ENCODE measurements at regions not wholly inside any gene's neighbourhood (a gene's known extent, or its start where the extent isn't known, plus 50 kb on each side); places are given as distances from the start of the nearest gene placed in this dataset.
"Not testable (repeated sequence)": the region's sequence is repeated elsewhere in the genome, so short reads cannot be mapped to it uniquely, and the experiment has no call there.

DNA sequence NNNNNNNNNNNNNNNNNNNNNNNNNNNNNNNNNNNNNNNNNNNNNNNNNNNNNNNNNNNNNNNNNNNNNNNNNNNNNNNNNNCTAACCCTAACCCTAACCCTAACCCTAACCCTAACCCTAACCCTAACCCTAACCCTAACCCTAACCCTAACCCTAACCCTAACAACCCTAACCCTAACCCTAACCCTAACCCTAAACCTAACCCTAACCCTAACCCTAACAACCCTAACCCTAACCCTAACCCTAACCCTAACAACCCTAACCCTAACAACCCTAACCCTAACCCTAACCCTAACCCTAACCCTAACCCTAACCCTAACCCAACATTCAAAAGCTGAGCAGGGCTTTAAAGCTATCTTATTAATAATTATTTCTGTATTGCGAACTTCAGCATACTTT is 182.5 kb upstream of the FAM20C start:
- H3K27me3 Mint-ChIP-seq (ENCODE audit: low read depth); H3K27ac Mint-ChIP-seq; H3K36me3 Mint-ChIP-seq (ENCODE audit: low read depth); H3K4me1 Mint-ChIP-seq (ENCODE audit: low read depth); H3K4me3 Mint-ChIP-seq; H3K9me3 Mint-ChIP-seq; DNase-seq; intact Hi-C loops (cut with micrococcal nuclease); CTCF ChIA-PET: not testable (repeated sequence)

DNA sequence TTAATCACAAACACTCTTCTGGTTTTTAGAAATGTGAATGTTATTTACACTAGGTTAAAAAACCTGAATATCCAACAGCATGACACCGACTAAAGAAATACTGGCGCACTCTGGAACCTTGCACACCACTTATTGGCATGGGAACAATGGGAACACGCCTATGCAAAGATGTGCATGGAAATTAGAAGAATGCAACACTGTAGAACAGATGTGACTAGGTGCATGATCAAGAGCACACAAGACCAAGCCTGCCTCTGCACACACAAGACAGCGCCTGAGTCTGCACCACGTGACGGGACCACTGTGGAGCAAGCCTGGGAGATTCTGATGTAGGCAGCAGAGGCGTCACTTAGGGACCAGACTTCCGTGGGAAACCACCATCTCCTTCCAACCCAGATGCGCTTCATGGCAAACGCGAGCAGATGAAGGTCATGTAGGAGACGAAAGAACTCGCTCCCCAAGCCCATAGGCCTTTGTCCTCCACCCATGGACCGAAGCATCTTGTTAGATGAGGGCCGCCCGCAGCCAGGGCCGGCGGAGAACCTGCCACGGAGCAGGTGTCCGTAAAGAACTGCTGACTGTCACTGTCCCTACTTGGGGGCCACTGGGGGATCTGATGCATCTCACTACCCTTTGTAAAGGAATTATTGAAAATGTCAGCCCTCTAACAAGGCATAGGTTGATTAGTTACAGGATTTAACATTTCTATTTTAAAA is 159.6 kb upstream of the FAM20C start:
- DNase-seq; H3K4me1 Mint-ChIP-seq (ENCODE audit: low read depth); H3K9me3 Mint-ChIP-seq; H3K27me3 Mint-ChIP-seq (ENCODE audit: low read depth); CTCF ChIA-PET; intact Hi-C loops (cut with micrococcal nuclease); H3K27ac Mint-ChIP-seq; H3K36me3 Mint-ChIP-seq (ENCODE audit: low read depth); H3K4me3 Mint-ChIP-seq: not testable (repeated sequence)

DNA sequence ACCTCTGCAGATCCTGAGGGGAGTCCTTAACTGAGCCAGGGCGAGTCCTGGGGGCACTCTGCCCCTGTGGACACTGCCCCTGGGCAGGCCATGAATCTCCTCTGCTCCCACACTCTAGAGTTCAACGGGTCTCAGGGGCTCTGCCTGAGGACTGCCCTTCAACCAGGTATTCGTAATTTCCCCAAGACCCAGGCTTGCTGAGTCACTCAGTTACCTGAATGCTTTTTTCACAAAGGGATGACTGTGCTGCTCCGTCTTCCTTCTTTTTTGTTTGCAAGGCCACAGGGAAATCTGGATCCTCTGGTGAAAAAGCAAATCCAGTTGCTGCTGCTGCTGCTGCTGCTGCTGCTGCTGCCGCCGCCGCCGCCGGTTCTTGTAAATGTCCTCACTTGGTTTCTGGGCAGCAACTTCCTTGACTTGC is 157.2 kb upstream of the FAM20C start:
- intact Hi-C loops (cut with micrococcal nuclease); H3K27me3 Mint-ChIP-seq (ENCODE audit: low read depth); H3K4me1 Mint-ChIP-seq (ENCODE audit: low read depth); H3K36me3 Mint-ChIP-seq (ENCODE audit: low read depth); H3K27ac Mint-ChIP-seq; DNase-seq; CTCF ChIA-PET; H3K9me3 Mint-ChIP-seq; H3K4me3 Mint-ChIP-seq: not testable (repeated sequence)

DNA sequence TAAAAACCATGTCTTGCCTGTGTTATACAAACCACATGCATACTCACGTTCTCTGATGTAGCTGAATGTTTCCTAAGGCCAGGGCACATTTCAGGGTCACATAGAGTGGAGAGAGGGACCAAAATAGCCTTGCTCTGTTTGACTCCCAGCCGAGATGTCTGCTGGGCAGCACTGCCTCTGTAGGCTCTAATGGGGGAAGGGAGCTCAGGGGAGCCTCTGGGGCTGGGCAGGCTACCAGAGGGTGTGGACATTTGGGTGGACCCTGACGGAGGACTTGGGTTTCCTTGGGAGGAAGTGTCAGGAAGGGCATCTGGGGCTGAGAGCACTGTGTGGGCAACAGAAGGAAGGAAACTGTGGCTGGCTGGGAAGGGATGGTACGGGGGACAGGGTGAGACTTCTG is 155.8 kb upstream of the FAM20C start:
- H3K36me3 Mint-ChIP-seq (ENCODE audit: low read depth); H3K9me3 Mint-ChIP-seq; CTCF ChIA-PET; H3K4me3 Mint-ChIP-seq; H3K4me1 Mint-ChIP-seq (ENCODE audit: low read depth); H3K27me3 Mint-ChIP-seq (ENCODE audit: low read depth); intact Hi-C loops (cut with micrococcal nuclease); H3K27ac Mint-ChIP-seq; DNase-seq: not testable (repeated sequence)

DNA sequence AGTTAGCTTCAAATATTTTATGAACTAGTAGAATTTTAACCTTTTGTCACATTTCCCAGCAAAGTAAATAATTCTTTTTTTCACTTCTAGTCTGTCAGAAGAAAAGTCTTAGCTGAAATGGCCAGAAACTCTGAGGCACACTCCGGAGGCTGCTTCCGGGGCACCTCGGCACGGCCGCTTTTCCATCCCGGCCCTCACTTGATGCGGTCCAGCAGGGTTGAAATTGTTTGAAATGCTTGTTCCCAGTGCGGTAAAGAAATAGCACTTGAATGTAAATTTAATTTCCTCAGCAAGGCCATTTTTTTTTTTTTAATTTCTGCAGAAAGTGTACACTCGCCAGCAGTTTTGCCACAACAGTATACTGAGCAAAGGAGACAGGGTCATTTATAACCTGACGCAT is 154.7 kb upstream of the FAM20C start:
- H3K27me3 Mint-ChIP-seq (ENCODE audit: low read depth); CTCF ChIA-PET; H3K4me3 Mint-ChIP-seq; H3K27ac Mint-ChIP-seq; H3K36me3 Mint-ChIP-seq (ENCODE audit: low read depth); H3K4me1 Mint-ChIP-seq (ENCODE audit: low read depth); DNase-seq; H3K9me3 Mint-ChIP-seq; intact Hi-C loops (cut with micrococcal nuclease): not testable (repeated sequence)

DNA sequence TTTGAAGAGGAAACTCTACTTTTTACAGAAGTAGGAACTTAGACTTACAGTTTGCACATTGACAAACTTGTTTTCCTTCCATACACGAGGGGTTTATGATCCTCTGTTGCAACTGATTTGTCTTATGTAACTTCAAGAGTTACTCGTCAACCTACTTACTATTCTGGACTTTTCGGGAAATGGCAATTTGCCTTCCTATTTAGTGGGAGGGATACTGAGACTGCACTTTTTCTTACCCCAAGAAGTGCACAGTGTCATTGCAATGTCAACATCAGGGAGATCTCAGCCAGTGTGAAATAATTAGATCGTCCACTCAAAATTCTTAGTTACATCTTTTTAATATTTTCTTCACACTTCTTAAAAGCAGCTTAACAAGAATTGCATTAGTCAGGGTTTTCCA is 153.9 kb upstream of the FAM20C start:
- H3K9me3 Mint-ChIP-seq; H3K4me3 Mint-ChIP-seq; H3K4me1 Mint-ChIP-seq (ENCODE audit: low read depth); H3K36me3 Mint-ChIP-seq (ENCODE audit: low read depth); H3K27ac Mint-ChIP-seq; DNase-seq; intact Hi-C loops (cut with micrococcal nuclease); CTCF ChIA-PET; H3K27me3 Mint-ChIP-seq (ENCODE audit: low read depth): not testable (repeated sequence)

DNA sequence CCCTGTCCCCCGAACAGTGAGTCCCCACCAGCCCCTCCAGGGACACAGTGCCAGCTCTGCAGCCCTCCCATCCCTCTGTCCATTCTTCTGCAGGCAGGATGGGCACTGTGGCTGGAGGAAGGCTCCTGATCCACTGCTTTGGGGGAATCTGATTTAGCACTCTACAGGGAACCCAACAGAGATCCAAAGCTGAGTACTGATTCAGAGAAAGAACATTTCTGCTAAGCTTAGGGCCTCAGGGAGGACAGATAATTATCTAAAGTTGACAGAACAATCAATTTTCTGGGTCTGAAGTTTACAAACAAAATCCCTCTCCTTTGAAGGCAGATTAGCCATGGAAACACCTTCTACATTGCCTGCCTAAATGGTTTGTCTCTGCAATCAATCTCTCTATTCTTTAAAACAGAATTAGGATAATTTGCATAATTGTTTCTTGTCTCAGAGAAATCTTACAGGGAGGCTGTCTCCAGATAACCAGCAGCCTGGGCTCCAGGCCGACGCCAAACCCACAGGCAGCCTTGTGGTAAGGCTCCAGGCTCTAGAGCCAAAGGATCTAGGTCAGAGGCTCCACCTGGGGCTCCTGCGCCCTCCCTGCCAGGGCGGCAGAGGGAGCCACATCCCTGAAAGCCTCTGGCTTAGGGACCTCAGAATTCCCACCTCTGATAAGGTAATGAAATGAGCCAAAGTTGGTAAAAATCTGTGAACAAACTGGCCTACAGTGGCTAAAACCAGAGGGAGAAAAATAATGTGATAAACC is 152.2 kb upstream of the FAM20C start:
- H3K9me3 Mint-ChIP-seq; H3K4me3 Mint-ChIP-seq; DNase-seq; H3K36me3 Mint-ChIP-seq (ENCODE audit: low read depth); H3K4me1 Mint-ChIP-seq (ENCODE audit: low read depth); CTCF ChIA-PET; intact Hi-C loops (cut with micrococcal nuclease); H3K27ac Mint-ChIP-seq: not testable (repeated sequence)
- peaks cover 11% of the 10 kb centered on the region for H3K27me3 Mint-ChIP-seq (ENCODE audit: low read depth)

DNA sequence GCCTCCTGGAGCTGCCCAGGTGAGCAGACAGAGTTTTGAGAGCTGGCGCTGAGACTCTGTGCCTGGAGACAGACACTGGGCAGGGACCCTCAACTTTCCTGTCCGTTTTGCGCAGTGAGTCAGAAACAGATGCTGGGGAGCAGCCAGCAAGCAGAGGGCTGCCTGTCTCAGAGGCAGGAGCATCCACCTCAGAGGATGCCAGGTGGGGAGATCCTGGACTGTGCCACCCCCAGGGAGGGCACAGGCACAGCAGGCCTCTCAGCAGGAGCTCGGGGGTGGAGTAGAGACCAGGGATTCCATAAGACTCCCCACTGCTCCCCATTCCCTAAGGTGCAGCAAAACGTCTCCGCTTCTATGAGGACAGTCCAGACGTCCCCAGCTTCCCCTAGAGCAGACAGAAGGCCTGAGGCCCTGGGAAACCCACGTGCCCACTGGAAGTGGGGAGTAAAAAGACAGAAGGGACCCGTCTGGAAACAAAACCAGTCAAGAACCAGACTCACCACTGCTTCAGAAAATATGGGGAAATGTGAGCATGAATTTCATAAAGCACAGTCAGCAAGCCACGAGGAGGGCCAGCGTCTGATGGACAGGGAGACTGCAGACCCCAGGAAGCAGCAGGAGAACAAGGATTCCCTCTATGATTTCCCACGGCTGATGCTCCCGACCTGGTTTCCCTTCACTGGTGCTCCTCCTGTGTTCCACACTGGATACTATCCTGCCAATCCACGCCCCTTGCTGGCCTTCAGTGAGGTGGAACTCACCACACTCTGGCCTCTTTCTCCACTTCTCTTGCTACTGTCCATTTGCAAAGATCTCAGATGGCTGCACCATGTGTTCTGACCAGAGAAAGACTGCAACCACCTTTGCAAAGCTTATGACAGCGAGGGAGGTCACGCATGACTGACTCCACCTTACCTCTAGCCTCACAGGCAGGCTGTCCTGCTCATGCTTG is 151.3 kb upstream of the FAM20C start:
- peaks cover 14% of the 10 kb centered on the region for H3K27me3 Mint-ChIP-seq (ENCODE audit: low read depth)

DNA sequence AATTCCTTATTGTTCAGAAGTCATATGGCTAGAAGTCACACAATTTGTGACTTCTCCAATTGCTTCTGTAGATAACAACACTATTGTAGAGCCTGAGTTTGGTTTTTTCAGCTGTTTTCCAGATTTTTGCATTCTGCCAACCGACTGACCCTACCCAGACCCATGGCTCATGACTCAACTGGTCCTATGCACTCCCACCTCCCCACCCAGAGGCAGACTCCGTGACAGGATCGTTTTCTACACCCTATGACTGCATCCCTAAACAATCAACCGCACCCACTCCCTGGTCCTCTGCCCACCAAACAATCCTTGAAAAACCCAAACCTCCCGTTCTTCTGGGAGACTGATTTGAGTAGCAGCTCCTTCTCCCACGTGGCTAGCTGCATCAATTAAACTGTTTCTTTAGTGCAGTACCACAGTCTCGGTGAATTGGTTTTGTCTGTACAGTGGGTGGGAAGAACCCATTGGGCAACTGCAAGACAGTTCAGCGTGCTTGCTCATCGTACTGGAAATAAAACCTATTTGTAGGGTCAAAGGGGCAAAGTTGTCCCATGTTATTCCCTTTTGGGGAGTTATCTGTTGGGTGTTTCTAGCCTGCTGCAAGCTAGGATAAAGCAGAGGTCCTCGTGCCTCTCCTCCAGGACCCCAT is 150.3 kb upstream of the FAM20C start:
- Mint-ChIP-seq H3K4me3 (no peak overlapping the region), H3K9me3 (no peaks in the 10 kb centered on the region), H3K4me1 (ENCODE audit: low read depth) (no peaks in the 10 kb centered on the region), H3K27ac (no peak overlapping the region), H3K27me3 (ENCODE audit: low read depth) (peaks cover 15% of the 10 kb centered on the region), H3K36me3 (ENCODE audit: low read depth) (no peaks in the 10 kb centered on the region)
- intact Hi-C loops (cut with micrococcal nuclease): no loop called here
- DNase-seq: no peak
- CTCF ChIA-PET: no interaction called here

More for the DNA sequence above, 151.3 kb upstream of the FAM20C start:
- intact Hi-C loops (cut with micrococcal nuclease): no loop called here
- no peaks in the 10 kb centered on the region for H3K4me1 Mint-ChIP-seq (ENCODE audit: low read depth)
- DNase-seq: no peak
- CTCF ChIA-PET: no interaction called here
- no peaks in the 10 kb centered on the region for H3K9me3 Mint-ChIP-seq
- H3K36me3 Mint-ChIP-seq (ENCODE audit: low read depth): no peaks in the 10 kb centered on the region
- H3K4me3 Mint-ChIP-seq: no peak overlapping the region
- H3K27ac Mint-ChIP-seq: no peak overlapping the region

DNA sequence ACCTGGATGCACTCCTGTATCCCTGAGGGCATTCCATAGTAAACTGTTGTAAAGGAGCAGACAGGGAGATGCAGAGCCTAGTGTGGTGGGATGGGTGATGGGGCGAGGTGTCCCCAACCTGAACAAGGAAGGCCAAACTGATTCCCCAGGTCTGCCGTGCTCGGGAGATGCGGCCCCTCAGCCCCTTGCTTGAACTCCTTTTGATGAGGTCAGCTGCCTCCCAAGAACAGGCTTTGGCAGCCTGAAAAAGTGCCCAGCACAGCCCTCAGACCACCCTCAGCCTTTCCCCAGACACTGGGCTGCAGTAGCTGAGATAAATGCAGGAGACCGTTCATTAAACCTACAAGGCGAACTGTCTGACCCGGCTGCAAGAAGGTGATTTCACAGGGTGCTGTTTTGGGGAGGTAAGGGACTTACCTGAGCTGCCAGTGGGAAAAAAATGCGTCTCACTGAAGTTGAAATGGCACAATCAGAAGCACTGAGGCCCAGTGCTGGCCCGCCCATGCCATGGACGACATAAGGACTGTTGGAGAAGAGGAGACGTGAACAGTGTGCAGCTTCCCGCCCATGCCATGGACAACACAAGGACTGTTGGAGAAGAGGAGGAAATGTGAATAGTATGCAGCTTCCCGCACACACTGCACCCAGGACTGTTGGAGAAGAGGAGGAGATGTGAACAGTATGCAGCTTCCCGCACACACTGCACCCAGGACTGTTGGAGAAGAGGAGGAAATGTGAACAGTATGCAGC is 148.4 kb upstream of the FAM20C start:
- Mint-ChIP-seq H3K27me3 (ENCODE audit: low read depth) (peaks cover 17% of the 10 kb centered on the region), H3K4me1 (ENCODE audit: low read depth) (no peaks in the 10 kb centered on the region), H3K4me3 (no peak overlapping the region), H3K9me3 (no peaks in the 10 kb centered on the region), H3K36me3 (ENCODE audit: low read depth) (no peaks in the 10 kb centered on the region), H3K27ac (no peak overlapping the region)
- DNase-seq: no peak
- intact Hi-C loops (cut with micrococcal nuclease): no loop called here
- CTCF ChIA-PET: interaction anchor here (0.6 kb wide), 1 partner anchor 77 kb away, joined by 3 read pairs; no protein-coding TSS in a partner anchor

DNA sequence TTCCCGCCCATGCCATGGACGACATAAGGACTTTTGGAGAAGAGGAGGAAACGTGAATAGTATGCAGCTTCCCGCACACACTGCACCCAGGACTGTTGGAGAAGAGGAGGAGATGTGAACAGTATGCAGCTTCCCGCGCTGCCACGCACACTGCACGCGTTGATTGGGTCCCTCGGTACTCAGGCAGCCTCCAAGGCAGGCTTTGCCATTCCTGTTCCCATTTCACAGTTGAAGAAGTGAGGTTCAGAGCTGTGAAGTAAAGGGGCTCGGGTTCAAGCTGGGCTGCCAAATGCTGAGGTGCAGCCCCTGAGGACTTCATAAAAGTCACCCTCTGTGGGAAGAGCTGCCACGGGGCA is 147.9 kb upstream of the FAM20C start:
- no peak for DNase-seq
- intact Hi-C loops (cut with micrococcal nuclease): no loop called here
- Mint-ChIP-seq H3K9me3 (no peaks in the 10 kb centered on the region), H3K4me3 (no peak overlapping the region), H3K27ac (no peak overlapping the region), H3K4me1 (ENCODE audit: low read depth) (no peaks in the 10 kb centered on the region), H3K36me3 (ENCODE audit: low read depth) (no peaks in the 10 kb centered on the region), H3K27me3 (ENCODE audit: low read depth) (peaks cover 17% of the 10 kb centered on the region)
- CTCF ChIA-PET: interaction anchor here (0.6 kb wide), 1 partner anchor 76 kb away, joined by 3 read pairs; no protein-coding TSS in a partner anchor

Data from activated naive CD4-positive, alpha-beta T cell treated with anti-CD3 and anti-CD28 coated beads for 36 hours (primary cell).